Activated effector memory CD4-positive, alpha-beta T cell treated with Interleukin-2 at 50 U/mL for 16 hours (primary cell): ENCODE measurements at regions not wholly inside any gene's neighbourhood (a gene's known extent, or its start where the extent isn't known, plus 50 kb on each side); places are given as distances from the start of the nearest gene placed in this dataset.

Source experiments
- DNase-seq: peaks from one replicate; pipeline ENCODE4 v3.0.0-alpha.2; 2020

GRCh38 chr10:130894471-130894870 is 417.1 kb downstream of the TCERG1L start:
- no peak for DNase-seq

GRCh38 chr10:130895161-130895560 is 416.4 kb downstream of the TCERG1L start:
- no peak for DNase-seq

- DNase-seq = no peak
Observed at GRCh38 chr10:130897815-130898214, 413.7 kb downstream of the TCERG1L start.

- DNase-seq = no peak
Observed at GRCh38 chr10:130898381-130898780, 413.1 kb downstream of the TCERG1L start.

GRCh38 chr10:130899856-130900255 is 411.7 kb downstream of the TCERG1L start:
- DNase-seq = no peak

- no peak for DNase-seq
Observed at GRCh38 chr10:130900441-130901160, 410.9 kb downstream of the TCERG1L start.

GRCh38 chr10:130901311-130902165 is 410.0 kb downstream of the TCERG1L start:
- no peak for DNase-seq

GRCh38 chr10:130902471-130902870 is 409.1 kb downstream of the TCERG1L start:
- DNase-seq = no peak

GRCh38 chr10:130902929-130903328 is 408.6 kb downstream of the TCERG1L start:
- DNase-seq = no peak

GRCh38 chr10:130904676-130905075 is 406.8 kb downstream of the TCERG1L start:
- DNase-seq = no peak

- DNase-seq = no peak
Observed at GRCh38 chr10:130905386-130905785, 406.1 kb downstream of the TCERG1L start.

- DNase-seq = no peak
Observed at GRCh38 chr10:130905921-130906320, 405.6 kb downstream of the TCERG1L start.

- DNase-seq = no peak
Observed at GRCh38 chr10:130910848-130911247, 400.7 kb downstream of the TCERG1L start.

GRCh38 chr10:130913844-130914243 is 397.7 kb downstream of the TCERG1L start:
- DNase-seq = no peak

- no peak for DNase-seq
Observed at GRCh38 chr10:130914367-130914766, 397.2 kb downstream of the TCERG1L start.

- no peak for DNase-seq
Observed at GRCh38 chr10:130915065-130915464, 396.5 kb downstream of the TCERG1L start.

- no peak for DNase-seq
Observed at GRCh38 chr10:130921461-130921860, 390.1 kb downstream of the TCERG1L start.

GRCh38 chr10:130921911-130922440 is 389.5 kb downstream of the TCERG1L start:
- DNase-seq = no peak

GRCh38 chr10:130923596-130923995 is 387.9 kb downstream of the TCERG1L start:
- DNase-seq = no peak

- DNase-seq = no peak
Observed at GRCh38 chr10:130924138-130924819, 387.2 kb downstream of the TCERG1L start.

- DNase-seq = no peak
Observed at GRCh38 chr10:130926442-130926841, 385.1 kb downstream of the TCERG1L start.

GRCh38 chr10:130927157-130927556 is 384.4 kb downstream of the TCERG1L start:
- no peak for DNase-seq

- no peak for DNase-seq
Observed at GRCh38 chr10:130928306-130928705, 383.2 kb downstream of the TCERG1L start.
